Iris pigment epithelial cell (primary cell): ENCODE measurements at regions not wholly inside any gene's neighbourhood (a gene's known extent, or its start where the extent isn't known, plus 50 kb on each side); places are given as distances from the start of the nearest gene placed in this dataset.
"Not testable (repeated sequence)": the region's sequence is repeated elsewhere in the genome, so short reads cannot be mapped to it uniquely, and the experiment has no call there.

Experiments
- DNase-seq: peaks from one replicate; pipeline ENCODE4 v3.0.0-alpha.2; 2011; ENCODE audit warnings: low read depth

GRCh38 chr15:26125664-26126063 is 262.5 kb upstream of the ATP10A start:
- DNase-seq = no peak

DNA sequence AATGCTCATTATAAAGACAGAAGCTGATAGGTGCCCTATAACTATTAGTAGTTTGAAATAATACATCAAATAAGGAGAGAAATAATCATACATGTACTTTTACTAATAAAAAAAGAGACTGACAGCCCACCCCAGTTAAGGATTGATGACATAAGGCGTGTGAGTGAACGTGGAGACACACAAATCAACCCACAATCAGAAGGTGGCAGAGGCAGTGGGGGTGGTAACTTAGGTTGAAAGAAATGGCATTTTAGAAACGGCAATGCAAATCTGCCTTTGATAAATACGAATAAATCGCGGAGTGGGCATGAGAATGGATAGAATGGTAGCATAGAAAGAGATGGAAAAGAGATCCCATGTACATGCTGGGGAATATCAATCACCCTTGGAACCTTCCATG is 256.2 kb upstream of the ATP10A start:
- no peak for DNase-seq

GRCh38 chr15:26115229-26115943 is 252.3 kb upstream of the ATP10A start:
- DNase-seq = no peak

DNA sequence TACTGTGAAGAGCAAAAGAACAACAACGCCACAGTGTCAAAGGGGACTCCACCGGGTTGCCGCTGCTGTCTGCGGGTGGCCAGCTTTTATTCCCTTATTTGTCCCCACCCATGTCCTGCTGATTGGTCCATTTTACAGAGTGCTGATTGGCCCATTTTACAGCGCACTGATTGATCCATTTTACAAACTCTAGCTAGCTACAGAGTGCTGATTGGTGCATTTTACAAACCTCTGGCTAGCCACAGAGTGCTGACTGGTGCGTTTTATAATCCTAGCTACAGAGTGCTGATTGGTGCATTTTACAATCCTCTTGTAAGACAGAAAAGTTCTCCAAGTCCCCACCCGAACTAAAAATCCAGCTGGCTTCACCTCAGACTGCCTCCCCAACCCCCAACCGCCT is 251.0 kb upstream of the ATP10A start:
- not testable (repeated sequence) for DNase-seq

DNA sequence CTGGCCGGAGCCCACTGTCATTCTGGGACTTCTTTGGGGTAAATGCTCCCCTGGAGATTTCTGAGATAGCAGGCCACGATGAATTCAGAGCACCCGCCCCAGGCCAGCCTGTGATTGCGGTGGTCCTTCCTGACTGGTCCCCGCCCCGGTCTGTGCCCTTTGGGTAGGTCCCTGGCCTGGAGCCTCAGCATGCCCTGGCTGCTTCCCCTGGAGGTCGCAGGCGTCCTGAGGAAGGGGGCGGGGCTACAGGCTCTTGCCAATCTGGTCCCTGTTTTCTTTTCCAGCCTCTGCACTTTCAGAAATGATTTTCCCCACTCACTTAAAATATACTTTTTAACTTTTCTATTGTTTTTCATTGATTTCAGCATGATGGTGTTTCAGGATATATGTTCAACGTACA is 250.2 kb upstream of the ATP10A start:
- DNase-seq = no peak

DNA sequence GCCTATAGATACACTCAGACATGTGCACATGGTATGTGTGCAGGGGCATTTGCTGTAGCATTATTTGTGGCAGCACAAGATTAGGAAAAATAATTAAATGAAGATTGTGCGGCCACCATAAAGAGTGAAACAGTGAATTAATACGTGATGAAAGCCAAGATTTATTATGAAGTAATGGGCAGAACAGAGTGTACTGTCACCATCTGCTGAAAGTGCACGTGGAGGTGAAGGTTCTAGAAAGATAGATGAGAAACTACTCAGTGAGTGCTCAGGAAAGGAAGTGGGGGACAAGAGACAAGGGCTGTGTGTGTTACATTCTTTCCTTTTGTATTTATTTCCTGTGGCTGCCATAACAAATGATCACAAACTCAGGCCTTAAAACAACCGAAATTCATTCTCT is 246.1 kb upstream of the ATP10A start:
- no peak for DNase-seq

- DNase-seq = no peak
Measured at GRCh38 chr15:26106556-26106955, 243.4 kb upstream of the ATP10A start.

- no peak for DNase-seq
Measured at GRCh38 chr15:26103002-26103404, 239.9 kb upstream of the ATP10A start.

DNA sequence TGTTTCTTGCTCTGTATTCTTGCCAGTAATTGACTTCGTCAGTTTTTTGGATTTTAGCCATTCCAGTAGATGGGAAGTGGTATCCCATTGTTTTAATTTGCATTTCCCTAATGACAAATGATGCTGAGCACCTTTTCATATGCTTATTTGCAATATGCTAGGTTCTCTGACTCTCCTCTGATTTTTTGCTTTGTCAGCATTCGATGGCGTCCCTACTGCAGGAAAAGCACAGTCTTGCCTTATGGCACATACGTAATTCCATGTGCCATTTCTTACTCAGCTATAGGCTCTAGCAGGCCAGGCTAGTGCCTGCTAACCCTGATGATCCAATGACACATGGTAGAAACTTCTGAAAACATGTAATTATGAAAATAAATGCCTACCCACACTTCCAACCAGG is 239.2 kb upstream of the ATP10A start:
- DNase-seq = no peak

DNA sequence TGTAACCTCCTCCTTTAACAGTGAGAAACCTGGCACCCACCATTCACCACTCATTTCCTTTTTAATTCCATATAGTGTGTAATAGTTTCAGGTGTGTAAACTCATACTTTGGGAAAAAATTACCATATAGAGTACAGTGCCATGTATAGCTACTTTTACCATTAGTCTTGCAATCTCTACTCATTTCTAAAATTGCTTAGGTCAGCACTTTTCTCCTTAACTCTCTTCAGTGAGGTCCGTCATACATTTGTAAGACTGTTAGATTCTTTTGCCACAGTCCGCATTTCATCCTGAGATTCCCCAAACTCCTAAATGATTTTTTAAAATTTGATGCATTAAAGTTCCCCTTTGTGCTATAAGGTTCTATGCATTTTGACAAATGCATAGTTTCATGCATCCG is 238.3 kb upstream of the ATP10A start:
- DNase-seq = no peak

- no peak for DNase-seq
Measured at GRCh38 chr15:26098801-26099200, 235.7 kb upstream of the ATP10A start.

GRCh38 chr15:26097216-26097615 is 234.1 kb upstream of the ATP10A start:
- DNase-seq = no peak

DNA sequence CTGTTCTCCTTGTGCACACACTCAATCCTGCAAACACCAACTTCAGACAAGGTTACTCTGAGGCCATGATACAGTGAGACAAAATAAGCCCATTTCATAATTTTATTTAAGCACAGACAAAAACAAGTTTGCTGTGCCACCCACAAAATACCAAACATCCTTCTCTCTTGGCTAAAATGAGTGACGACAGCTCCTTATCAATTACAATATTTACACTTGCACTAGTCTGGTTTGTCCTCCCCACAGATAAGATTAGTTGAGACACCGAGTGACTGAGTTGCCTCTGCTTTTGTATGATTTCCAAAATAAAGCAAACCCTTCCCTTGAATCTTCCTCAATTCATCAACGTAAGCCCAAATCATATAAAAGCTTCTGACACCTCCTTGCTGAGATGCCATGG is 233.5 kb upstream of the ATP10A start:
- no peak for DNase-seq

- DNase-seq = no peak
Measured at GRCh38 chr15:26095710-26096330, 232.7 kb upstream of the ATP10A start.

GRCh38 chr15:26091184-26091583 is 228.1 kb upstream of the ATP10A start:
- no peak for DNase-seq

DNA sequence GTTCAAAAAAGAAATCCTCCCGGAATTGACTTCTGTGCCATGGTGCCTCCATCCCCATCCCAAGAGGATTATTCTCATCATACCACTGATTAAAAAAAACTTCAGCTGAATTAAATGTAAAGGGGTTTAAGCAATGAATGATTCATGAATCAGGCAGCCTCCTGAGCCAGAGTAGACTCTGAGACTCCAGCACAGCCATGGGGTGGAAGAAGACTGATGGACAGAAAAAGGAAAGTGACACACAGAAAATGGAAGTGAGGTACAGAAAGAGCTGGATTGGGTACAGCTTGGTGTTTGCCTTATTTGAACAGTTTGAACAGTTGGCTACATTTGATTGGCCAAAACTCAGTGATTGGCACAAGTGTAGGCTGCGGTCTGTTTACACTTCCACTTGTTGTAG is 224.8 kb upstream of the ATP10A start:
- peak; percentile 4 for DNase-seq

DNA sequence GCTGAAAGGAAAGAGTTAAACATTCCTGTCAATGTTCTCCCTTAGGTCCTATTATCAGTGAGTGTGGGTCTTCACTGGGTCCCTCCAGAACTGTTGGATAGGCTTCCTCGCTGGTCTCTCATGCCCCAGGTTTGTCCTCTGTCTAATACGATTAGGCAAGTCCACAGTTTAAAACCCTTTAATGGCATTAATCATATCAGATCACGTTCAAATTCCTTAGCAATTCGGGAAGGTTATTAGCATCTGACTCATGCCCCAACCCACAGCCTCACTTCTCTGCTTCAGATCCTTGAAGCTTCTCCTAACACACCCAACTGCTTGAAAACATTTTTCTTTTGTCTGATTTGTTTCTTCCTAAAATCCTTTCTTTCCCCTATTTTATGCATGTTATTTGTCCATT is 224.3 kb upstream of the ATP10A start:
- DNase-seq = peak; percentile 22

GRCh38 chr15:26084771-26085170 is 221.6 kb upstream of the ATP10A start:
- DNase-seq = peak; percentile 6

- no peak for DNase-seq
Measured at GRCh38 chr15:26083896-26084295, 220.8 kb upstream of the ATP10A start.

GRCh38 chr15:26083457-26083856 is 220.3 kb upstream of the ATP10A start:
- DNase-seq = no peak

DNA sequence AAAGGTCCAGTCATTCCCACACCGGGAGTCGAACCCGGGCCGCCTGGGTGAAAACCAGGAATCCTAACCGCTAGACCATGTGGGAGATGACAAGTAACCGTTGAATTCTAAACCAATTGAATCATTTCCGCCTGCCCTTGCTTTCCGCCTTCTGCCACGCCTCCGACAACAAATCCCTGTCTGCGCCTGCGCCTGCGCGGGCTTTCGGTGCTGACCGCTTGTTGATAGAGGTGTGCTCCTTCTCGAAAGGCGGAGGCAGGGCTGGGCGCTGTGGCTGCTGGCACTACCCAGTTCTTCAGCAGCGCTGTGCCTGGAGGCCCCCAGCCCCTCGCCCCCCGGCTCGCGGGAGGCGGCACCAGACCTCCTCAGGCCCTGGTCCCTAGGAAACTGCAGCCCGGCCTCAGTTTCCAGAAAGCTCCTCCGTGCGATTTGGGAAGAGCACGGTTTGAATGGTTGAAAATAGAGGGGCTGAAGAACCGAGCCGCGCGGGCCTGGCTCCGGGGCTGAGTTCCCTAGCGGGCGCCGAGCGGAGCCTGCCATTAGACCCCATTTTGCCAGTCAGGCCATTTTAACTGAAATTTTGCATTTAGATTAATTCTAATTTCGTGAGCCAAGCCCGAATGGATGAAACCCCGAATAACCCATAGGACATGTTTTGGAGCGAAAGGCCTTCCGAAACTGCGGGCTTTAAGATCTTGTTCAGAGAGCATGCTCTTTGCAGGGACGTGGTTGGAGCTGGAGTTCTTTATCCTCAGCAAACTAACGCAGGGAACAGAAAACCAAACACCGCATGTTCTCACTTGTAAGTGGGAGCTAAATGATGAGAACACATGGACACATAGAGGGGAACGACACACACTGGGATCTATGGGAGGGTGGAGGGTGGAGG is 219.3 kb upstream of the ATP10A start:
- peak; percentile 93 for DNase-seq

DNA sequence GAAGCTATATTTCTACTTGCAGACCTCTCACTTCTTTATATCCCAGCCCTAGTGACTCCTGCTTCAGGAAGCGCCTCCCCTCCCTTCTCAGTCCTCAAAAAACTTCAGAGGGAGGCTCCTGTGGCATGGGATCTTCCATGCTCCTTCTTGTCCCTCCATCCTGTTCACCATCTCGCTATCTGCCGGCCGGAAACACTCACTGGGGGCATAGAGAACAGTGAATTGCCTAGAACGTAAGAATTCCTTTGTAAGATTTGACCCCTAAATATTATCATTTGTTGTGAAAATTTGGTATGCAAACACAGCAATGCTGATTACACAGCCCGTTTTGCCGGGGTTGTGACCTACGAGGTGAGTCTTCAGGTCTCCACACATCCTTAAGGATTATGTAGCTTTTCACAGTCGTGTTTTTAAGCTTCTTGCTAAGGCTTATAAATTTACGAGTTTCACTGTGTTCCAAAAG is 218.7 kb upstream of the ATP10A start:
- DNase-seq = no peak

DNA sequence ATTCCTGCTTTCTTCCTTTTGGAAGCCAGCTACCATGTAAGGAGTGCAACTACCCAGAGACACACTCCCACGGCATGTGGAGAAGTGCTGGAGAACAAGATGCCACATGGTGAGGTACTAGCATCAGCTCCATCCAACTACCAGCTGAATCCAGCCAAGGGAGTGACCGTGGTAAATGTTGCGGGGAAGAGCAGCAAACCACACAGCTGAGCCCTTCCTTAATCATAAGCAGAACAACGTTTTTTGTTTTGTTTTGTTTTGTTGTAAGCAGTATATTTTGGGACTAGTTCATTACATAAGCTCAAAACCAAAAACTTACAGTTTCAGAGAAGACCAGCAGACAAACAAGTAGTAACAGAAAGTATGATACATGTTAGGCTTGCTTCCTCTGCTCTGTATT is 212.6 kb upstream of the ATP10A start:
- DNase-seq = no peak
